HEK293T (cell line): ENCODE measurements at regions not wholly inside any gene's neighbourhood (a gene's known extent, or its start where the extent isn't known, plus 50 kb on each side); places are given as distances from the start of the nearest gene placed in this dataset.

Experiments
- CTCF ChIA-PET: fragments of 350-600 bp; formaldehyde crosslinking; extraction: SDS; loops from one replicate; lab custom pipeline; 2021; ENCODE audit warnings: antibody characterized with exemption, inconsistent platforms; lab: Yijun Ruan, JAX
- POLR2A ChIA-PET: fragments of 350-600 bp; formaldehyde crosslinking; extraction: SDS; loops from one replicate; lab custom pipeline; 2020; ENCODE audit warnings: antibody characterized with exemption, inconsistent platforms; lab: Yijun Ruan, JAX
- DNase-seq: peaks from one replicate; pipeline ENCODE4 v3.0.0; 2012; ENCODE audit warnings: mixed read lengths; ENCODE audit errors: extremely low spot score
- ARNT ChIP-seq: fragments of 450-650 bp; IDR thresholded peaks from 2 replicates; pipeline ENCODE4 v1.6.1; 2017; ENCODE audit warnings: mild to moderate bottlenecking
- BHLHE40 ChIP-seq: fragments of 450-650 bp; IDR thresholded peaks from 2 replicates; pipeline ENCODE4 v1.6.1; 2016; ENCODE audit warnings: mild to moderate bottlenecking, moderate library complexity, borderline replicate concordance
- CTBP1 ChIP-seq: fragments of 450-650 bp; IDR thresholded peaks from 2 replicates; pipeline ENCODE4 v1.6.1; 2016; ENCODE audit warnings: borderline replicate concordance
- ELF4 ChIP-seq: fragments of 450-650 bp; IDR thresholded peaks from 2 replicates; pipeline ENCODE4 v1.6.1; 2017; ENCODE audit warnings: antibody characterized with exemption
- FOXA1 ChIP-seq: fragments of 450-650 bp; IDR thresholded peaks from 2 replicates; pipeline ENCODE4 v1.6.1; 2016; ENCODE audit warnings: mild to moderate bottlenecking
- FOXK2 ChIP-seq: fragments of 450-650 bp; IDR thresholded peaks from 2 replicates; pipeline ENCODE4 v1.6.1; 2016; ENCODE audit warnings: mild to moderate bottlenecking
- FOXM1 ChIP-seq: fragments of 450-650 bp; IDR thresholded peaks from 2 replicates; pipeline ENCODE4 v1.6.1; 2017; ENCODE audit warnings: mild to moderate bottlenecking, borderline replicate concordance
- HDGF ChIP-seq: fragments of 450-650 bp; IDR thresholded peaks from 2 replicates; pipeline ENCODE4 v1.6.1; 2017; ENCODE audit warnings: antibody characterized with exemption, borderline replicate concordance
- L3MBTL2 ChIP-seq: fragments of 450-650 bp; conservative IDR thresholded peaks from 2 replicates; pipeline ENCODE4 v1.6.1; 2016; ENCODE audit warnings: mild to moderate bottlenecking
- LEF1 ChIP-seq: fragments of 450-650 bp; IDR thresholded peaks from 2 replicates; pipeline ENCODE4 v1.6.1; 2017; ENCODE audit warnings: mild to moderate bottlenecking, borderline replicate concordance
- NFRKB ChIP-seq: fragments of 450-650 bp; IDR thresholded peaks from 2 replicates; pipeline ENCODE4 v1.6.1; 2016; ENCODE audit warnings: mild to moderate bottlenecking, moderate library complexity
- SP1 ChIP-seq: fragments of 450-650 bp; IDR thresholded peaks from 2 replicates; pipeline ENCODE4 v1.6.1; 2017
- SUZ12 ChIP-seq: fragments of 450-650 bp; IDR thresholded peaks from 2 replicates; pipeline ENCODE4 v1.6.1; 2016; ENCODE audit warnings: mild to moderate bottlenecking
- TARDBP ChIP-seq: fragments of 450-650 bp; IDR thresholded peaks from 2 replicates; pipeline ENCODE4 v1.6.1; 2016
- ZNF384 ChIP-seq: fragments of 450-650 bp; IDR thresholded peaks from 2 replicates; pipeline ENCODE4 v1.6.1; 2016
- TF ChIP-seq, protein P1 (sequence below): fragments of 450-650 bp; IDR thresholded peaks from 2 replicates; pipeline ENCODE4 v1.6.1; 2016

DNA sequence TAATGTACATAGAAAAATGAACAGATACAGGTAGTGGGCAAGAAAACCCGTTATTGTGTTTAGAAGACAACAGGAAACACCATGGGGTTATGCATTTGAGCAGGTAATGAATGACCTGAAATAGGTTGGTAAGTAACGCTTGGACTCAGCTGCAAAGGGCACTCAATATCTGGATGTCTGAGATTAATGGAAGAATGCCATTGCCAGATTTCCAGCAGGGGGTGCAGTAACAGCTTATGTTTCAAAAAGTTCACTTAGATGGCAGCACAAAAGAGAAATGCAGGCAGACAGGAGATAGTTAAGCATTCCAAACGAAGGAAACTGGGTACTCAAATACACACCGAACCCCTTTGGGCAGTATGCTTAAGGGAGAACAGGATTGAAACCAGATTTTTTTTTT, 285.5 kb upstream of the VLDLR start:
- POLR2A ChIA-PET = no interaction called here
- CTCF ChIA-PET = no interaction called here
- TF ChIP-seq HDGF (no peak), BHLHE40 (no peak), ELF4 (no peak), TARDBP (no peak), FOXM1 (no peak), SUZ12 (no peak), CTBP1 (no peak), ZNF384 (no peak), LEF1 (no peak), ARNT (no peak), NFRKB (no peak), L3MBTL2 (no peak), FOXK2 (no peak), SP1 (no peak)
- TF ChIP-seq, protein P1, sequence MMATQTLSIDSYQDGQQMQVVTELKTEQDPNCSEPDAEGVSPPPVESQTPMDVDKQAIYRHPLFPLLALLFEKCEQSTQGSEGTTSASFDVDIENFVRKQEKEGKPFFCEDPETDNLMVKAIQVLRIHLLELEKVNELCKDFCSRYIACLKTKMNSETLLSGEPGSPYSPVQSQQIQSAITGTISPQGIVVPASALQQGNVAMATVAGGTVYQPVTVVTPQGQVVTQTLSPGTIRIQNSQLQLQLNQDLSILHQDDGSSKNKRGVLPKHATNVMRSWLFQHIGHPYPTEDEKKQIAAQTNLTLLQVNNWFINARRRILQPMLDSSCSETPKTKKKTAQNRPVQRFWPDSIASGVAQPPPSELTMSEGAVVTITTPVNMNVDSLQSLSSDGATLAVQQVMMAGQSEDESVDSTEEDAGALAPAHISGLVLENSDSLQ = no peak
- no peak for DNase-seq

DNA sequence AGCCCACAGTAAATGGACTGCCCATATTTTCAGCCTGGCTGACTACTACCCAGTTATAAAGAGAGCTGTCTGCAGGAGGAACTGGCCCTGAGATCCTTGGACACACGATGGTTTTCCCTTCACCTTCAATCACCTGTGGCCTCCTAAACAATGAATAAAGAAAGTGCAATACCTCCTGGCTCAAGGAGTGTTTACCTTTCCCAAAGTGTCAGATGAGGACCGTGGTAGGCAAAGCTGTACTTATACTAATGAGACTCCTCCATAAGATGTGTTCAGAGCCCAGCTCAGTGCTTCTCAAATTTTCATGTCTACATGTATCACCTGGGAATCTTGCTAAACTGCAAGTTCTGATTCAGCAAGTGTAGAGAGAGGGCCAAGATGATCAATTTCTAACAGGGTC, 284.5 kb upstream of the VLDLR start:
- TF ChIP-seq L3MBTL2 (no peak), TARDBP (no peak), CTBP1 (no peak), ARNT (no peak), FOXM1 (no peak), HDGF (no peak), SP1 (no peak), FOXA1 (no peak), BHLHE40 (no peak), SUZ12 (no peak), LEF1 (no peak), FOXK2 (no peak), NFRKB (no peak), ZNF384 (no peak)
- TF ChIP-seq, protein P1 = no peak
- CTCF ChIA-PET = no interaction called here
- POLR2A ChIA-PET = no interaction called here
- DNase-seq = no peak

DNA sequence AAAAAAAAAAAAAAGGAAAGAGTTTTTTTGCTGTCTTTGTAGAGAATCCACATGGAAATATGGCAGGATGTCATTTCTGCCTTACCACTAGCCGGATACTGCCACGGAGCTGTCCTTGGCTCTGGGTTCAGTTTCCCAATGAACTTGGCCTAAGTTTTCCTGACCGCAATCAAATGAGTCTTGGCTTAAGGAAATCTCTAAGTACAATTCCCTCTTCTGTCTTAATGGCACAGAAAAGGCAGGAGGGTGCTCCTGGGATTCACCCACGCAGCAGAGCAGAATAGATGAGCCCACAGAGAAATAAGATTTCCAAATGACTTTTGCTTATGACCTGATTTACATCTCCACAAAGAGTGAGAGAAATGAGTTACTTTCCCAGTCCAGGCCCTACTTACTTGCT, 284.0 kb upstream of the VLDLR start:
- ChIA-PET POLR2A (no interaction called here), CTCF (no interaction called here)
- DNase-seq = no peak
- no peak for TF ChIP-seq CTBP1
- no peak for TF ChIP-seq NFRKB
- no peak for TF ChIP-seq FOXK2
- TF ChIP-seq L3MBTL2 = no peak
- no peak for TF ChIP-seq TARDBP
- no peak for TF ChIP-seq ARNT
- no peak for TF ChIP-seq FOXA1
- no peak for TF ChIP-seq ZNF384
- TF ChIP-seq HDGF = no peak
- TF ChIP-seq ELF4 = no peak
- TF ChIP-seq LEF1 = no peak
- TF ChIP-seq BHLHE40 = no peak
- no peak for TF ChIP-seq SUZ12
- TF ChIP-seq FOXM1 = no peak
- no peak for TF ChIP-seq SP1
- TF ChIP-seq, protein P1 = no peak

DNA sequence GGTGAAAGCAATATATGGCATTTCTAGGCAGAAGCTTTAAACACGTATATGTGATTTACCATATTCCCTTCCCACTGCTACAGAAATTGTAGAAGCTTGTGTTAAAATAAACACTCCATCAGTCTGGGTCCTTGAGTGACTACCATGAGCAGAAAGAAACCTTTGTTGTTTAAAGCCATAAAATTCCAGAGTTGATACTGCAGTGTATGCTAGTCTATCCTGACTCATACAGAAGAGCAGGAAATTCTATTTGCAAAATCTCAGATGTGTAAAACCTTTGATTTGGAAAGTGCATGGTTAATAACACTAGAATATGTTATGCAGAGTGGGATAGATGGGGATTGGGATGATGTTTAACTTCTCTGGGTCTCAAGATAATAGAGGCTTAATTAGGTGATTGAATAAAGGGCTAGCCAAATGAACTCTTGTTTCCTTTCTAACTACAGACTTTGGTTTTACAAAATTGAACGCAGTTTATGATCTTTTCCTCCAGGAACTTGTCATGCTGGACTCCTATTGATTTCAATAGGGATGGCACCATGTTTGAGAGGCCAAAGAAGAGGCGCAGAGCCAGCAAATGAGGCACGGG, 282.7 kb upstream of the VLDLR start:
- CTCF ChIA-PET = no interaction called here
- POLR2A ChIA-PET = no interaction called here
- no peak for TF ChIP-seq ZNF384
- TF ChIP-seq SP1 = no peak
- TF ChIP-seq TARDBP = no peak
- no peak for TF ChIP-seq FOXM1
- no peak for TF ChIP-seq NFRKB
- no peak for TF ChIP-seq HDGF
- no peak for TF ChIP-seq ARNT
- TF ChIP-seq, protein P1 = no peak
- no peak for TF ChIP-seq FOXA1
- no peak for TF ChIP-seq CTBP1
- no peak for TF ChIP-seq FOXK2
- TF ChIP-seq ELF4 = no peak
- TF ChIP-seq SUZ12 = no peak
- TF ChIP-seq BHLHE40 = no peak
- DNase-seq = no peak

DNA sequence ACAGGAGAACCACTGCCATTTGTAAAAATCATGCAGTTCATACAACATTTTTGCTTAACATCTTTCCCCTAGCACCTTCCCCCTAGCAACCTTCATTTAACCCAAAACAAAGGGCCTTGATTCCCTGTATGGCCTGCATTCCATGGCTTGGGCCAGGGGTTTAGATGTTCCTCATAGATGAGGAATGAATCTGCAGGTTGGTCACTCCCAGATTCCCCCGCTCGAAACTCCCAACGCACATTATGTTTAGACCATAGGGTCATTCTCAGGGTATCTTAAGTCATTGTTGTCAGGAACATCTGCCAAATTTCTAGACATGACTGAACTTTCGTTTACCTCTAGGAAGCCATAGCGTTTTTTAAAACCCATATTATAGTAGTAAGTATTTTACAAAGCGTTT, 282.2 kb upstream of the VLDLR start:
- POLR2A ChIA-PET = no interaction called here
- no peak for DNase-seq
- CTCF ChIA-PET = no interaction called here
- TF ChIP-seq ZNF384 (no peak), NFRKB (no peak), L3MBTL2 (no peak), ARNT (no peak), SP1 (no peak), LEF1 (no peak), TARDBP (no peak), HDGF (no peak), BHLHE40 (no peak), SUZ12 (no peak), ELF4 (no peak), FOXM1 (no peak), FOXA1 (no peak), FOXK2 (no peak), CTBP1 (no peak)
- TF ChIP-seq, protein P1 = no peak
